ENCODE measurements at regions not wholly inside any gene's neighbourhood (a gene's known extent, or its start where the extent isn't known, plus 50 kb on each side); places are given as distances from the start of the nearest gene placed in this dataset.

GRCh38 chr18:30929718-30930117, 112.8 kb downstream of the DSC3 start:
- TF ChIP-seq GATA3 (IDR thresholded peaks at IDR 0.05; ENCODE audit: low read depth, low read length) = no peak
- TF ChIP-seq GATA2 (IDR thresholded peaks at IDR 0.05; ENCODE audit: low read depth, low read length) = no peak

DNA sequence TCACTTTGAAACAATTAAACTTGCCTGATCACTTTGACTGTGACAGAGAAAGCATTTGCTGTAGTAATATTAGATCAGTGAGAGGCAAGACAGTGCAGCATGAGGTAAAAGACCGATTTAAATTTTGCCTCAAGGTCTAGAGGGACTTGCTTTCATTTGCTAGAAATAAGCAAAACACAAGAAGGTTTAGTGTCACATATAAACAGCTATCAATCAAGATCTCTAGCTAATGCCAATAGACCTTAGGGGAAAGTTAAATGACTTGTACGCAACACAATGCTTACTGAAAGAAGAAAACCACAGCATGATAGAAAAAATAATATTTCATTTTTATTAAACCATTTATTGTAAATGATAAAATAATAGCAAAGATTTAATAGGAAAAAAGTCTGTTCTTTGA, 113.5 kb downstream of the DSC3 start:
- TF ChIP-seq GATA2 (IDR thresholded peaks at IDR 0.05; ENCODE audit: low read depth, low read length) = no peak
- TF ChIP-seq GATA3 (IDR thresholded peaks at IDR 0.05; ENCODE audit: low read depth, low read length) = no peak

DNA sequence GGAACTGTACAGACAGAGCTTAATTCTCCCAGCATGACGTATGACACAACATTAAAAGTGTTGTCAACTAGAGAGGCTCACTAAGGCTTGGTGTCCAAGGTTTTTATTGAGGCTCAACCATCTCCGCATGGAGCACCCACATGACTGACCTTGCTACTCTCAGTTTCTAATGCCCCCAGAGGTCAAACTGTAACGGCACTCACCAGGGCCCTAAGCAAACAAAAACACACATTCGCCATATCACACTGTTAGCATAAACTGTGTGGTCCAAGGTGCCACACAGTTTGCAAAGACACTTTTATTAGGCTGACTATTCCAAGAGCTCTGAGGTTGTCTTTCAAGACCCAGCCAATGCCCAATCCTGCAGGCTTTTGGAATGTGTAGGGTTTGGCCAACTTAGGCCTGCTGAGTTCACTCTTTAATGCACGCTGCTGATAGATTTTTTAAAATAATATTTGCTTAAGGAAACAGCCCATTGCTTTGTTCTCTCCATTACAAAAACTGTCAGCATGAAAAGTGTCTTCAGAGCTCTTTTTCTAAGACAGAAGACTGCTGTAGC, 114.9 kb downstream of the DSC3 start:
- TF ChIP-seq GATA2 (IDR thresholded peaks at IDR 0.05; ENCODE audit: low read depth, low read length) (no peak), GATA3 (IDR thresholded peaks at IDR 0.05; ENCODE audit: low read depth, low read length) (no peak)

DNA sequence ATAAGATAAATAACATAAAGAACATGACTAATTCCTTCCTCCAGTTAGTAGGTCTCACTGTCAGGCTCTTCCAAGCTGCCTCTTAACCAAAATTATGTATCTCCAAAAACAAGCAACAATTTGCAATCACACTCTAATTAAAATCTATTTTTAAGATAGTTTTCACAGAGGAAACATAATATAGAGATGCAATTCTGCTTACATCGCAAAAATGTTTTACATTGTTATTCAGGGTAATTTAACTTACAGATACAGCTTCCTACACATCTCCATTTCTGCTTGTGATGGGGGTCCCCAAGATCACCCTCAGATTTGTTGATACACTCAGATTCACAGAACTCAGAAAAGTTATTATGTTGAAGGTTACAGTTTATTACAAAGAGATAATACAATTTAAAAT, 115.5 kb downstream of the DSC3 start:
- no peak for TF ChIP-seq GATA2 (IDR thresholded peaks at IDR 0.05; ENCODE audit: low read depth, low read length)
- TF ChIP-seq GATA3 (IDR thresholded peaks at IDR 0.05; ENCODE audit: low read depth, low read length) = no peak

DNA sequence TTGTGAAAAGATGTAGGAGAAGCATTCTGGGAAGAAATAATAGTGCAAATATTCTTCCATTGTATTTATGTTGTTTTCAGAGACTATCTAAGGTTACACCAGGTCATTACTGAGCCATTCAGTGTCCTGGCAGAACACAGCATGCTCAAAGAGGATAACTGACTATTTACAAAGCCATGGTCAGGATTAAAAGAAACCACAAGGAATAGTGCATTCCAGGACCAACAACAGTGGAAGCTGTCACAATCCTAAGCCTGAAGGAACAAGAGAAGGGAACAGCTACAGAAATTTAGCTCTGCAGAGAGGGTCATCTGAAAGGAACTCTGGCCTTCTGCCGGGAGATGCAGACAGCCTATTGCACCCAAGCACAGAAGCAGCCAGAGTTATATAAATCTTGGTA, 116.7 kb downstream of the DSC3 start:
- TF ChIP-seq GATA3 (IDR thresholded peaks at IDR 0.05; ENCODE audit: low read depth, low read length) (no peak), GATA2 (IDR thresholded peaks at IDR 0.05; ENCODE audit: low read depth, low read length) (no peak)

GRCh38 chr18:30920757-30921156, 121.8 kb downstream of the DSC3 start:
- TF ChIP-seq GATA3 (IDR thresholded peaks at IDR 0.05; ENCODE audit: low read depth, low read length) (no peak), GATA2 (IDR thresholded peaks at IDR 0.05; ENCODE audit: low read depth, low read length) (no peak)

DNA sequence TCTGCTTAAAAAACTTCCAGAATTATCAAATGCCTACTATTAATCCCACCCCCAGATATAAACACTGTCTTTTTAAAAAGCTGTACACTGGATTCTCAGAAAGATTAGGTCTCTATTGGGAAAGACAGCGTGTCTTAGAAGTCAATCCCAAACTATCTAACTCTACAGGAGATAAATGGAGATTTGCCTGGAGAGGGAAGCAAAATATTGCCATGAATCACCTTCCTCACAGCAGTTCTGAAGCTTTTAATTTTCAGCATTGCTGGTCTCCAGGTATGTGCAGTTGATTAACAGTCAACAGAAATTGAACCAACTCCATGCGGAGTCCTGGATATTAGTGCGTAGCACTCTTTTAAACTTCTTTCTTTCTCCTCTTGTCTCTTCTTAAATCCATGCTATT, 122.2 kb downstream of the DSC3 start:
- TF ChIP-seq GATA3 (IDR thresholded peaks at IDR 0.05; ENCODE audit: low read depth, low read length) (no peak), GATA2 (IDR thresholded peaks at IDR 0.05; ENCODE audit: low read depth, low read length) (no peak)

- TF ChIP-seq GATA3 (IDR thresholded peaks at IDR 0.05; ENCODE audit: low read depth, low read length) (no peak), GATA2 (IDR thresholded peaks at IDR 0.05; ENCODE audit: low read depth, low read length) (no peak)
Measured at GRCh38 chr18:30917651-30918050, 124.9 kb downstream of the DSC3 start.

DNA sequence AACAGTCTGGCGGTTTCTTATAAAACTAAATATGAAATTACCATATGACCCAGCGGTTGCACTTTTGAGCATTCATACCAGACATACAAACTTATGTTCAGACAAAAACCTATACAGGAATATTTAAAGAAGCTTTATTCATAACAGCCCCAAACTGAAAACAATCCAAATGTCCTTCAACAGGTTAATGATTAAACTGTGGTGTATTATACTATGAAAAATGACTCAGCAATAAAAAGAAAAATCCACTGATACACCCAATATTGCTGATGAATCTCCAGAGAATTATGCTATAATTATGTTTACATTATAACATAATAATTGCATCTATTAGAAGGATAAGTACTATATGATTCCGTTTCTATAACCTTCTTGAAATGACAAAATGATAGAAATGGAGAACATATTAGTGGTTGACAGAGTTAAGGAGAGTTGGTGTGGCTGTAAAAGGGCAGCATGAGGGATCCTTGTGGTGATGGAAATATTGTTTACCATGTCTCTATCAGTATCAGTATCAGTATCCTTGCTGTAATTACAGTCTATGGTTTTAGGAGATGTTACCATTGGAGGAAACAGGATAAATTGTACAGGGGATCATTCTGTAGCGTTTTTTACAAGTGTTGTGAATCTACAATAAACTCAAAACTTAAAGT, 127.1 kb downstream of the DSC3 start:
- no peak for TF ChIP-seq GATA3 (IDR thresholded peaks at IDR 0.05; ENCODE audit: low read depth, low read length)
- no peak for TF ChIP-seq GATA2 (IDR thresholded peaks at IDR 0.05; ENCODE audit: low read depth, low read length)

GRCh38 chr18:30908381-30908780, 134.2 kb downstream of the DSC3 start:
- TF ChIP-seq GATA2 (IDR thresholded peaks at IDR 0.05; ENCODE audit: low read depth, low read length) (no peak), GATA3 (IDR thresholded peaks at IDR 0.05; ENCODE audit: low read depth, low read length) (no peak)

DNA sequence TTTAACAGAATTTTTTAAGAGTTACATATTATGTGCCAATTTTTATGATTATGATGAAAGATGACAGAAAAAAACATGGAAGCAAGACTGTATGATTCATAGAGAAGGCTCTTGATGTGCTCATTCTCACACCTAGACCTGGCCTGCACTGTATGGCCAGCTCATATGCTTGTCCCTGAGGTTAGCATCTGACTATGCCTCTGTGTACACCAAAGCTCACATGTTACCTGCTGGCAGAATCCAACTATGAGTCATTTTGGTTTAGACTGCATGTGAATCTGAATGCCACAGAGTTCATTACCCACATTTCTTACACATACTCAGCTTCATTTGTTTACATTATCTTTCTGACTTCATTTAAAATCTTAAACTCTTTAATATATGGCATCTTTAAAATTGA, 139.0 kb downstream of the DSC3 start:
- no peak for TF ChIP-seq GATA3 (IDR thresholded peaks at IDR 0.05; ENCODE audit: low read depth, low read length)
- TF ChIP-seq GATA2 (IDR thresholded peaks at IDR 0.05; ENCODE audit: low read depth, low read length) = no peak

DNA sequence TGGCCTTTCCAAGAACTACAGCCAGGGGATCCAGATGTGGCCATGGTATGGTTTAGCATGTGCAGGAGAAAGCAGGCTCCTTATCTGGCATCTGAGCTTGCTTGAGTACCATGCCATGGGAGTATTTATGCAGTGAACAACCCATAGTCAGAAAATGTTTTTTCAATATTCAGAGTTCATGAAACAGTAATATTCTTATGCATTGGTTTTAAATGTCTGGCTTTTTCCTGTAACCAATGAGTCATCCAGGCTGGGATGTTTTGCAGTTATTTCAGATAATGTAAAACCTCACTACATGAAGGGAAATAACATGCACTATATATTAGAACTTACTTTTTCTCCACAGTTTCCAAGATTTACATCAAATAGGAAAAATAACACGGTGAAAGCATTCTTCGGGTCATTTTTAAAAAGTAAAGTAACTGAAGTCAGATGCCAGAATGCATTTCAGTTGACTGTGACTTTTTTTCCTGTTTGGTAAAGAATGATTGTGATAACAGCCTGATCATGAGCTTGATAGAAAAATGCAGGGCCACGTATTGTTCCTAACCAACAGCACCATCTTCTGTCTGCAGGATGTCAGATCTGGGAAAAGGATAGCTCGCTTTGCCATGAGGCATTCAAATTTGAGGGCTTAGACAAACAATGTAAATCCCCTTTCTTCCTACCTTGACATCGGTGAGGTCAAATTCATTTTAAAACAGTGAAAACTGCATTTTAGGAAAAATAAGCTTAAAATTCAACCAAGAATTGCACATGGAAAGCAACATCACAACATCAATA, 152.8 kb downstream of the DSC3 start:
- TF ChIP-seq GATA2 (IDR thresholded peaks at IDR 0.05; ENCODE audit: low read depth, low read length) = no peak

- TF ChIP-seq GATA3 (IDR thresholded peaks at IDR 0.05; ENCODE audit: low read depth, low read length) (no peak), GATA2 (IDR thresholded peaks at IDR 0.05; ENCODE audit: low read depth, low read length) (no peak)
Measured at GRCh38 chr18:30888344-30888743, 154.2 kb downstream of the DSC3 start.

GRCh38 chr18:30886998-30887397, 155.5 kb downstream of the DSC3 start:
- TF ChIP-seq GATA3 (IDR thresholded peaks at IDR 0.05; ENCODE audit: low read depth, low read length) = no peak
- no peak for TF ChIP-seq GATA2 (IDR thresholded peaks at IDR 0.05; ENCODE audit: low read depth, low read length)

- TF ChIP-seq GATA2 (IDR thresholded peaks at IDR 0.05; ENCODE audit: low read depth, low read length) (no peak), GATA3 (IDR thresholded peaks at IDR 0.05; ENCODE audit: low read depth, low read length) (no peak)
Measured at GRCh38 chr18:30870466-30870865, 172.1 kb downstream of the DSC3 start.

Measured in SH-SY5Y (cell line).